Activated naive CD4-positive, alpha-beta T cell treated with anti-CD3 and anti-CD28 coated beads for 36 hours (primary cell): ENCODE measurements at regions not wholly inside any gene's neighbourhood (a gene's known extent, or its start where the extent isn't known, plus 50 kb on each side); places are given as distances from the start of the nearest gene placed in this dataset.

ENCODE experiments used
- CTCF ChIA-PET: fragments of 350-600 bp; sonication (Branson Sonifier 250); formaldehyde crosslinking; loops from one replicate; lab custom pipeline; 2021; ENCODE audit warnings: antibody characterized with exemption; lab: Charles Lee
- DNase-seq: peaks from one replicate; pipeline ENCODE4 v3.0.0-alpha.2; 2020
- H3K27ac Mint-ChIP-seq: one replicate; pipeline ENCODE4 v1.8.0; 2021; ENCODE audit warnings: mild to moderate bottlenecking, mixed read lengths
- H3K27me3 Mint-ChIP-seq: one replicate; pipeline ENCODE4 v1.8.0; 2021; ENCODE audit warnings: low read depth, mixed read lengths
- H3K36me3 Mint-ChIP-seq: one replicate; pipeline ENCODE4 v1.8.0; 2021; ENCODE audit warnings: low read depth, mixed read lengths
- H3K4me1 Mint-ChIP-seq: one replicate; pipeline ENCODE4 v1.8.0; 2021; ENCODE audit warnings: low read depth, mixed read lengths
- H3K4me3 Mint-ChIP-seq: one replicate; pipeline ENCODE4 v1.8.0; 2021; ENCODE audit warnings: mild to moderate bottlenecking, moderate library complexity, mixed read lengths
- H3K9me3 Mint-ChIP-seq: one replicate; pipeline ENCODE4 v1.8.0; 2021; ENCODE audit warnings: mixed read lengths
- intact Hi-C: fragments of 100-400 bp; cut with micrococcal nuclease; formaldehyde crosslinking; loops from one replicate; pipeline ENCODE4 v1.15.1; 2023

GRCh38 chr14:95394297-95395097, 74.8 kb upstream of the CLMN start:
- no peak for DNase-seq
- no peak overlapping the region for H3K4me3 Mint-ChIP-seq
- no peaks in the 10 kb centered on the region for H3K27me3 Mint-ChIP-seq
- no peak overlapping the region for H3K27ac Mint-ChIP-seq
- H3K36me3 Mint-ChIP-seq = peaks cover 3% of the 10 kb centered on the region
- CTCF ChIA-PET = no interaction called here
- intact Hi-C loops = no loop called here
- H3K4me1 Mint-ChIP-seq = no peaks in the 10 kb centered on the region
- peaks cover 6% of the 10 kb centered on the region for H3K9me3 Mint-ChIP-seq

GRCh38 chr14:95392841-95393240, 73.1 kb upstream of the CLMN start:
- CTCF ChIA-PET = interaction anchor here (0.8 kb wide), 1 partner anchor 197 kb away, joined by 3 read pairs; no protein-coding TSS in a partner anchor

GRCh38 chr14:95391331-95391730, 71.6 kb upstream of the CLMN start:
- H3K4me3 Mint-ChIP-seq = no peak overlapping the region
- H3K9me3 Mint-ChIP-seq = peaks cover 6% of the 10 kb centered on the region
- peaks cover 3% of the 10 kb centered on the region for H3K36me3 Mint-ChIP-seq
- H3K4me1 Mint-ChIP-seq = no peaks in the 10 kb centered on the region
- intact Hi-C loops = no loop called here
- H3K27me3 Mint-ChIP-seq = peaks cover 6% of the 10 kb centered on the region
- CTCF ChIA-PET = no interaction called here
- no peak for DNase-seq
- H3K27ac Mint-ChIP-seq = no peak overlapping the region

More at GRCh38 chr14:95392841-95393240, 73.1 kb upstream of the CLMN start:
- intact Hi-C loops = no loop called here
- H3K9me3 Mint-ChIP-seq = peaks cover 6% of the 10 kb centered on the region
- no peaks in the 10 kb centered on the region for H3K4me1 Mint-ChIP-seq
- H3K4me3 Mint-ChIP-seq = no peak overlapping the region
- DNase-seq = no peak
- H3K27ac Mint-ChIP-seq = no peak overlapping the region
- peaks cover 3% of the 10 kb centered on the region for H3K36me3 Mint-ChIP-seq
- no peaks in the 10 kb centered on the region for H3K27me3 Mint-ChIP-seq

DNA sequence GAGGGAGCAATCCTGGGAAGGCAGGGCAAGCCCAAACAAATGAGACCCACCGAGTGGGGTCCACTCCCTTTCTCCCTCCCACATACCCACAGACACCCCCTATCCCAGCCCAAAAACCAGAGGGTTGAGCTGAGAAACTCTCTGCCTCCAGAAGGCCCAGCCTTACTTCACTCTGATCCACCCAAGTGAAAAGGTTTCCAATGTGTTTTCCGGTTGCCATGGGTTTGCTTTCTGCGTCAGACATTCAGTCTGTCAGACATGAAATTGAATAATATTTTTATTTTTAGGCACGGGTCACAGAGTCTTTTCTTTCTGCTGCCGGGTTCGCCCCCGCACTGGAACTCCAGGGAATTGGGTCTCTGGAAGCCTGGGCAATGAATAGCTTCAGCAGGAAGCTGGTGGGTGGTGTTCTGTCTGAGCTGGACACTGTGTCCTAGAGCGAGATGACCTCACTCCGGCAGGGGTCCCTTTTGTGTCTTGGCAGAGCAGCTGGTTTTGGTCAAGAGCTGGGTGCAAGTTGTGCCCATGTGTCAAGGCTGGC, 69.8 kb upstream of the CLMN start:
- no peak for DNase-seq
- Mint-ChIP-seq H3K4me1 (no peaks in the 10 kb centered on the region), H3K27me3 (peaks cover 13% of the 10 kb centered on the region), H3K4me3 (no peak overlapping the region), H3K27ac (no peak overlapping the region), H3K9me3 (peaks cover 6% of the 10 kb centered on the region), H3K36me3 (peaks cover 3% of the 10 kb centered on the region)
- intact Hi-C loops = no loop called here
- CTCF ChIA-PET = no interaction called here

GRCh38 chr14:95388699-95389098, 69.0 kb upstream of the CLMN start:
- Mint-ChIP-seq H3K27me3 (peaks cover 13% of the 10 kb centered on the region), H3K4me1 (no peaks in the 10 kb centered on the region), H3K4me3 (no peak overlapping the region), H3K27ac (no peak overlapping the region), H3K9me3 (peaks cover 6% of the 10 kb centered on the region), H3K36me3 (no peaks in the 10 kb centered on the region)
- DNase-seq = no peak
- intact Hi-C loops = no loop called here
- CTCF ChIA-PET = interaction anchor here (0.6 to 0.7 kb wide), 2 partner anchors 53 to 840 kb away, joined by 3 read pairs; no protein-coding TSS in a partner anchor

DNA sequence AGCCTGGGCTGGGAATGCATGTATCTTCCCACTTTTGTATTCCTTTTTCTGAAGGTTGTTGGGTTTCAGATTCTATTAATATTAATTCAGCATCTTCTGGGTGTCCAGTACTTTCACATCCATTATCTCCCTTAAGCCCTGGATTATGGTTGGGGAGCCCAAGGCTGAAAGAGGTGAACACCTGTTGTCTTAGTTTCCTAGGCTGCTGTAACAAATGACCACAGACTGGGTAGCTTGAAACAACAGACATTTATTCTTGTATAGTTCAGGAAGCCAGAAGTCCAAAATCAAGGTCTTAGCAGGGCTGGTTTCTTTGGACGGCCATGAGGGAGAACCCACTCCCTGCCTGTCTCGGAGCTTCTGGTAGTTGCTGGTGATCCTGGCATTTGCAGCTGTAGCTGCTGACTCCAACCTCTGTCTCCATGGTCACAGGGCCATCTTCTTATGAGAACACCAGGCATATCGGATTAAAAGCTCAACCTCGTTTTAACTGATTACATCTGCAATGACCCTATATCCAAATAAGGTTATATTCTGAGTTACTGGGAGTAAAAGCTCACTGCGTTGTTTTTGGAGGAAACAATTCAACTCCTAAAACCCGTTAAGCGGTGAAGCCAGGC, 68.2 kb upstream of the CLMN start:
- no peak overlapping the region for H3K4me3 Mint-ChIP-seq
- H3K27me3 Mint-ChIP-seq = peaks cover 13% of the 10 kb centered on the region
- no peaks in the 10 kb centered on the region for H3K36me3 Mint-ChIP-seq
- H3K27ac Mint-ChIP-seq = no peak overlapping the region
- peaks cover 6% of the 10 kb centered on the region for H3K9me3 Mint-ChIP-seq
- CTCF ChIA-PET = interaction anchor here (0.6 to 0.7 kb wide), 2 partner anchors 38 to 52 kb away, joined by 3 read pairs; no protein-coding TSS in a partner anchor
- no peak for DNase-seq
- intact Hi-C loops = no loop called here
- H3K4me1 Mint-ChIP-seq = no peaks in the 10 kb centered on the region

DNA sequence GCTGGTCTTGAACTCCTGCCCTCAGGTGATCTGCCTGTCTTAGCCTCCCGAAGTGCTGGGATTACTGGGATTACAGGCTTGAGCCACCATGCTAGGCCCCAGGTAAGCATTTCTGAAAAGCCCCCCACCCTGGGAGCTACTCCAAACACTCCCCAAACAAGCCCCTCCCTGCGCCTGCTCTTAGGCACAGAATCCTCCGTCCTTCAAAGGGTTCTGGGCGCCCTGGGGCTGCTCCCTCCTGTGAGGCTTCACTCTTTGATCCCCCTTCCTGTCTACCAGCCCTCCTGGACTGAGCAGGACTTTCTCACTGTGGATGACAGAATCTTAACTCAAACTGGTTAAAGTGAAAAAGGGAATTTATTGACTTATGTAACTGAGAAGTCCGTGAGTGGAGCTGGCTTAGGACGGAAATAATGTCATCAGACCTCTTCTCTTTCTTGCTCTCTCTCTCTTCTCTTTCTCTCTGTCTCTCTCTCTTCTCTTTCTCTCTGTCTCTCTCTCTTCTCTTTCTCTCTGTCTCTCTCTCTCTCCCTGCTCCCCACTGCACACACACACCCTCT, 66.9 kb upstream of the CLMN start:
- Mint-ChIP-seq H3K27me3 (peaks cover 13% of the 10 kb centered on the region), H3K27ac (no peak overlapping the region), H3K36me3 (no peaks in the 10 kb centered on the region), H3K9me3 (peaks cover 10% of the 10 kb centered on the region), H3K4me1 (no peaks in the 10 kb centered on the region), H3K4me3 (no peak overlapping the region)
- no peak for DNase-seq
- CTCF ChIA-PET = no interaction called here
- intact Hi-C loops = no loop called here

- no peaks in the 10 kb centered on the region for H3K4me1 Mint-ChIP-seq
- H3K9me3 Mint-ChIP-seq = peaks cover 9% of the 10 kb centered on the region
- intact Hi-C loops = no loop called here
- DNase-seq = no peak
- no peaks in the 10 kb centered on the region for H3K36me3 Mint-ChIP-seq
- peaks cover 13% of the 10 kb centered on the region for H3K27me3 Mint-ChIP-seq
- no peak overlapping the region for H3K27ac Mint-ChIP-seq
- H3K4me3 Mint-ChIP-seq = no peak overlapping the region
- CTCF ChIA-PET = no interaction called here
These were observed 66.0 kb upstream of the CLMN start for GRCh38 chr14:95385701-95386100.

DNA sequence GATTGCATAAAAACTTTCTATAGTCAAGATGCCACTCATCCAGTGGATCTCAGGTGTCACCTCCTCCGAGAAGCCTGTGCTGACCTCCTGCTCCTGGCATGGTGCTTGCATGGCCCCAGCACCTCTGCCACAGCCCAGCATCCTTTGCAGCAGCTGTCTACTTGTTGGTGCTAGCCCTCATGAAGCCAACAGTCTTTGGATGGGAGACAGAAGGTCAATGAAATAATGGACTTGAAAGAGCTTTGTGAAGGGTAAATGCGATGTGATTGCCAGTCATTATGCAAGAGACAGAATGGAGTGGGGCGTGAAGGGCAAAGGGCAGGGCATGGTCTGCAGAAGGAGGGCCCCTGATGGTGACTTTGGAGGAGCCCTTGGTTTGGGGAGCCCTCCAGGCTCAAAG, 63.0 kb upstream of the CLMN start:
- peaks cover 15% of the 10 kb centered on the region for H3K9me3 Mint-ChIP-seq
- H3K36me3 Mint-ChIP-seq = no peaks in the 10 kb centered on the region
- no peaks in the 10 kb centered on the region for H3K4me1 Mint-ChIP-seq
- no peak overlapping the region for H3K4me3 Mint-ChIP-seq
- no peak overlapping the region for H3K27ac Mint-ChIP-seq
- DNase-seq = no peak
- CTCF ChIA-PET = no interaction called here
- peaks cover 13% of the 10 kb centered on the region for H3K27me3 Mint-ChIP-seq
- intact Hi-C loops = no loop called here

DNA sequence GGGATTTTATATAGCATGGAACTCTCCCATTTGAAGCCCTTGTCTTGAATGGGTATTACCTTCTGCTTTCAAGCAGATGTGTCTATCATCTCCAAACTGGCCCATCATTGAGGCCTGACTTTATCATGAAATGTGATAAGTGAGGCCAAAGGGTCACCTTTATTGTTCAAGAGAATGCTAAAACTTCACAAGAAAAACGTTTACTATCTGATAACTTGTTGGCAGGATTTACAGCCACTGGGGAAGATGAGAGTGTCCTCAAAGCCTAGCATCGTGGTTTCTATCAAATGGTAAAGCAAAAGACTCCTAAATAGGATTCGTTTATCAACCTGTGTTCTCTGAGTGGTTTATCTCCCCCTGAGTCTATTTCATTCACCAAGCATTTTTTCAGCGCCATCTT, 62.0 kb upstream of the CLMN start:
- Mint-ChIP-seq H3K4me1 (no peaks in the 10 kb centered on the region), H3K27ac (no peak overlapping the region), H3K27me3 (peaks cover 7% of the 10 kb centered on the region), H3K4me3 (no peak overlapping the region), H3K9me3 (peaks cover 15% of the 10 kb centered on the region), H3K36me3 (no peaks in the 10 kb centered on the region)
- intact Hi-C loops = no loop called here
- DNase-seq = no peak
- CTCF ChIA-PET = no interaction called here

- Mint-ChIP-seq H3K36me3 (no peaks in the 10 kb centered on the region), H3K4me1 (no peaks in the 10 kb centered on the region), H3K27ac (no peak overlapping the region), H3K4me3 (no peak overlapping the region), H3K27me3 (peaks cover 7% of the 10 kb centered on the region), H3K9me3 (peaks cover 15% of the 10 kb centered on the region)
- no peak for DNase-seq
- CTCF ChIA-PET = no interaction called here
- intact Hi-C loops = no loop called here
These were observed 60.8 kb upstream of the CLMN start for GRCh38 chr14:95380350-95381042.

DNA sequence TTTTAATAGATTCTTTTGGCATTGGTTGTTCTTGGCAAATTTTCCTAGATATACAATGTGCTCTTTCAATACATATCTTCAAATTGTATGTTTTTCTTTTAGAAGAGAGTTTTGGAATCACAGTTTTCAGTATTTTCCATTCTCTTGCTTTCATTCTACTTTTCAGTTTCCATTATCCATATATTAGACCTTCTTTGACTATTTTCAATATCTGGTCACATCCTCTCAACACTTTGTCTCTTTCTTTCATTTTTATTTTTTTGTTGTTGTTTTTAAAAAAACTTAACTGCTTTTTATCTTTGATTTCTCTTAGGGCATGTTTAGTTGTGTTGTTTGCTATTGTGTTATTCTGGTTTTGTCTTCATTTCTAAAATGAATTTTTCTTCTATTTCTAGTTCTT, 59.9 kb upstream of the CLMN start:
- CTCF ChIA-PET = no interaction called here
- Mint-ChIP-seq H3K4me3 (no peak overlapping the region), H3K27me3 (peaks cover 5% of the 10 kb centered on the region), H3K4me1 (no peaks in the 10 kb centered on the region), H3K36me3 (no peaks in the 10 kb centered on the region), H3K27ac (no peak overlapping the region), H3K9me3 (peaks cover 15% of the 10 kb centered on the region)
- intact Hi-C loops = no loop called here
- DNase-seq = no peak
